Activated naive CD4-positive, alpha-beta T cell treated with anti-CD3 and anti-CD28 coated beads for 36 hours (primary cell): ENCODE measurements at regions not wholly inside any gene's neighbourhood (a gene's known extent, or its start where the extent isn't known, plus 50 kb on each side); places are given as distances from the start of the nearest gene placed in this dataset.

Source experiments
- CTCF ChIA-PET: fragments of 350-600 bp; sonication (Branson Sonifier 250); formaldehyde crosslinking; loops from one replicate; lab custom pipeline; 2021; ENCODE audit warnings: antibody characterized with exemption; lab: Charles Lee
- DNase-seq: peaks from one replicate; pipeline ENCODE4 v3.0.0-alpha.2; 2020
- H3K27ac Mint-ChIP-seq: one replicate; pipeline ENCODE4 v1.8.0; 2021; ENCODE audit warnings: mild to moderate bottlenecking, mixed read lengths
- H3K27me3 Mint-ChIP-seq: one replicate; pipeline ENCODE4 v1.8.0; 2021; ENCODE audit warnings: low read depth, mixed read lengths
- H3K36me3 Mint-ChIP-seq: one replicate; pipeline ENCODE4 v1.8.0; 2021; ENCODE audit warnings: low read depth, mixed read lengths
- H3K4me1 Mint-ChIP-seq: one replicate; pipeline ENCODE4 v1.8.0; 2021; ENCODE audit warnings: low read depth, mixed read lengths
- H3K4me3 Mint-ChIP-seq: one replicate; pipeline ENCODE4 v1.8.0; 2021; ENCODE audit warnings: mild to moderate bottlenecking, moderate library complexity, mixed read lengths
- H3K9me3 Mint-ChIP-seq: one replicate; pipeline ENCODE4 v1.8.0; 2021; ENCODE audit warnings: mixed read lengths
- intact Hi-C: fragments of 100-400 bp; cut with micrococcal nuclease; formaldehyde crosslinking; loops from one replicate; pipeline ENCODE4 v1.15.1; 2023

GRCh38 chr10:50936335-50936734 is 50.9 kb upstream of the A1CF start:
- intact Hi-C loops = no loop called here
- Mint-ChIP-seq H3K9me3 (no peaks in the 10 kb centered on the region), H3K4me3 (no peak overlapping the region), H3K36me3 (no peaks in the 10 kb centered on the region), H3K27me3 (peaks cover 11% of the 10 kb centered on the region), H3K4me1 (no peaks in the 10 kb centered on the region), H3K27ac (no peak overlapping the region)
- no peak for DNase-seq
- CTCF ChIA-PET = no interaction called here

- Mint-ChIP-seq H3K4me3 (no peak overlapping the region), H3K4me1 (no peaks in the 10 kb centered on the region), H3K9me3 (no peaks in the 10 kb centered on the region), H3K36me3 (no peaks in the 10 kb centered on the region), H3K27ac (no peak overlapping the region), H3K27me3 (peaks cover 11% of the 10 kb centered on the region)
- intact Hi-C loops = no loop called here
- CTCF ChIA-PET = no interaction called here
- DNase-seq = no peak
Observed at GRCh38 chr10:50937230-50937907, 51.9 kb upstream of the A1CF start.

GRCh38 chr10:50941629-50942028 is 56.2 kb upstream of the A1CF start:
- CTCF ChIA-PET = interaction anchor here (0.6 kb wide), 1 partner anchor 48 kb away, joined by 4 read pairs; no protein-coding TSS in a partner anchor
- H3K4me1 Mint-ChIP-seq = no peaks in the 10 kb centered on the region
- DNase-seq = no peak
- intact Hi-C loops = no loop called here
- no peak overlapping the region for H3K4me3 Mint-ChIP-seq
- H3K27me3 Mint-ChIP-seq = peaks cover 6% of the 10 kb centered on the region
- no peaks in the 10 kb centered on the region for H3K9me3 Mint-ChIP-seq
- H3K27ac Mint-ChIP-seq = no peak overlapping the region
- H3K36me3 Mint-ChIP-seq = no peaks in the 10 kb centered on the region

GRCh38 chr10:50946991-50947781 is 61.8 kb upstream of the A1CF start:
- H3K27me3 Mint-ChIP-seq = peaks cover 7% of the 10 kb centered on the region
- H3K4me1 Mint-ChIP-seq = no peaks in the 10 kb centered on the region
- H3K9me3 Mint-ChIP-seq = no peaks in the 10 kb centered on the region
- no peak overlapping the region for H3K4me3 Mint-ChIP-seq
- H3K36me3 Mint-ChIP-seq = no peaks in the 10 kb centered on the region
- no peak for DNase-seq
- no peak overlapping the region for H3K27ac Mint-ChIP-seq
- intact Hi-C loops = no loop called here
- CTCF ChIA-PET = interaction anchor here (0.7 kb wide), 1 partner anchor 879 kb away, joined by 3 read pairs; no protein-coding TSS in a partner anchor

GRCh38 chr10:50951365-50951764 is 65.9 kb upstream of the A1CF start:
- Mint-ChIP-seq H3K9me3 (no peaks in the 10 kb centered on the region), H3K36me3 (no peaks in the 10 kb centered on the region), H3K4me3 (no peak overlapping the region), H3K4me1 (no peaks in the 10 kb centered on the region), H3K27me3 (peaks cover 10% of the 10 kb centered on the region), H3K27ac (no peak overlapping the region)
- CTCF ChIA-PET = no interaction called here
- intact Hi-C loops = no loop called here
- DNase-seq = no peak

- H3K9me3 Mint-ChIP-seq = no peaks in the 10 kb centered on the region
- H3K4me1 Mint-ChIP-seq = no peaks in the 10 kb centered on the region
- H3K27me3 Mint-ChIP-seq = peaks cover 3% of the 10 kb centered on the region
- H3K27ac Mint-ChIP-seq = no peak overlapping the region
- DNase-seq = no peak
- CTCF ChIA-PET = no interaction called here
- intact Hi-C loops = no loop called here
- no peak overlapping the region for H3K4me3 Mint-ChIP-seq
- H3K36me3 Mint-ChIP-seq = no peaks in the 10 kb centered on the region
Observed at GRCh38 chr10:50961297-50961696, 75.9 kb upstream of the A1CF start.

GRCh38 chr10:50963063-50963462 is 77.6 kb upstream of the A1CF start:
- Mint-ChIP-seq H3K27ac (no peak overlapping the region), H3K9me3 (no peaks in the 10 kb centered on the region), H3K36me3 (no peaks in the 10 kb centered on the region), H3K4me1 (no peaks in the 10 kb centered on the region), H3K4me3 (no peak overlapping the region), H3K27me3 (peaks cover 3% of the 10 kb centered on the region)
- CTCF ChIA-PET = no interaction called here
- no peak for DNase-seq
- intact Hi-C loops = no loop called here

- no peak overlapping the region for H3K27ac Mint-ChIP-seq
- H3K4me3 Mint-ChIP-seq = no peak overlapping the region
- CTCF ChIA-PET = no interaction called here
- no peak for DNase-seq
- H3K4me1 Mint-ChIP-seq = no peaks in the 10 kb centered on the region
- H3K9me3 Mint-ChIP-seq = no peaks in the 10 kb centered on the region
- no peaks in the 10 kb centered on the region for H3K36me3 Mint-ChIP-seq
- intact Hi-C loops = no loop called here
- no peaks in the 10 kb centered on the region for H3K27me3 Mint-ChIP-seq
Observed at GRCh38 chr10:50968386-50969091, 83.1 kb upstream of the A1CF start.

- Mint-ChIP-seq H3K9me3 (no peaks in the 10 kb centered on the region), H3K4me3 (no peak overlapping the region), H3K27me3 (no peaks in the 10 kb centered on the region), H3K27ac (no peak overlapping the region), H3K36me3 (no peaks in the 10 kb centered on the region), H3K4me1 (no peaks in the 10 kb centered on the region)
- intact Hi-C loops = no loop called here
- CTCF ChIA-PET = no interaction called here
- no peak for DNase-seq
Observed at GRCh38 chr10:50972591-50972990, 87.2 kb upstream of the A1CF start.

GRCh38 chr10:50981385-50981784 is 92.9 kb upstream of the PRKG1 start:
- no peak overlapping the region for H3K27ac Mint-ChIP-seq
- CTCF ChIA-PET = no interaction called here
- DNase-seq = no peak
- intact Hi-C loops = no loop called here
- H3K4me3 Mint-ChIP-seq = no peak overlapping the region
- no peaks in the 10 kb centered on the region for H3K9me3 Mint-ChIP-seq
- H3K36me3 Mint-ChIP-seq = no peaks in the 10 kb centered on the region
- no peaks in the 10 kb centered on the region for H3K4me1 Mint-ChIP-seq
- peaks cover 8% of the 10 kb centered on the region for H3K27me3 Mint-ChIP-seq

- Mint-ChIP-seq H3K27me3 (peaks cover 8% of the 10 kb centered on the region), H3K4me3 (no peak overlapping the region), H3K27ac (no peak overlapping the region), H3K36me3 (no peaks in the 10 kb centered on the region), H3K4me1 (no peaks in the 10 kb centered on the region), H3K9me3 (no peaks in the 10 kb centered on the region)
- CTCF ChIA-PET = no interaction called here
- no peak for DNase-seq
- intact Hi-C loops = no loop called here
Observed at GRCh38 chr10:50981904-50982303, 92.4 kb upstream of the PRKG1 start.

GRCh38 chr10:50982989-50983388 is 91.3 kb upstream of the PRKG1 start:
- Mint-ChIP-seq H3K27ac (no peak overlapping the region), H3K4me3 (no peak overlapping the region), H3K9me3 (no peaks in the 10 kb centered on the region), H3K36me3 (no peaks in the 10 kb centered on the region), H3K27me3 (peaks cover 12% of the 10 kb centered on the region), H3K4me1 (no peaks in the 10 kb centered on the region)
- DNase-seq = no peak
- CTCF ChIA-PET = interaction anchor here (0.6 kb wide), 1 partner anchor 28 kb away, joined by 3 read pairs; no protein-coding TSS in a partner anchor
- intact Hi-C loops = no loop called here
